ENCODE measurements at regions not wholly inside any gene's neighbourhood (a gene's known extent, or its start where the extent isn't known, plus 50 kb on each side); places are given as distances from the start of the nearest gene placed in this dataset.
"Not testable (repeated sequence)": the region's sequence is repeated elsewhere in the genome, so short reads cannot be mapped to it uniquely, and the experiment has no call there.

- TF ChIP-seq PREB (CRISPR knock-in tag; IDR thresholded peaks at IDR 0.05) (no peak), TSC22D4 (tag; IDR thresholded peaks at IDR 0.05) (no peak), KDM4B (IDR thresholded peaks at IDR 0.05; ENCODE audit: borderline replicate concordance in 2 of 2, low read depth in 1 of 2) (no peak), MLLT1 (IDR thresholded peaks at IDR 0.05) (no peak)
These were observed 118.3 kb downstream of the BMP4 start (continued) for GRCh38 chr14:53838374-53838773.

GRCh38 chr14:53837656-53838055 lies 119.0 kb downstream of the BMP4 start:
- FAIRE-seq; ATAC-seq; CTCF ChIA-PET (ENCODE audit: low intra/inter-chr PET ratio): not testable (repeated sequence)

More at GRCh38 chr14:53837656-53838055, 119.0 kb downstream of the BMP4 start:
- DNase-seq (ENCODE audit: extremely low read depth in 1 of 4, low spot score in 3 of 4); intact Hi-C loops (cut with micrococcal nuclease); H3K9me1 ChIP-seq (ENCODE audit: control insufficient read depth, insufficient read depth, low read length); H3K9ac ChIP-seq (ENCODE audit: insufficient read depth in 1 of 2, low read depth in 2 of 2, low read length in 2 of 2); H3K4me2 ChIP-seq (ENCODE audit: insufficient read depth, low read length); H3K4me1 ChIP-seq (replicated peaks in 1 of 2; ENCODE audit: control insufficient read depth in 2 of 2, insufficient read depth in 2 of 2, low read length in 2 of 2); POLR2A ChIA-PET; H3K27ac ChIP-seq (ENCODE audit: extremely low read depth, low read depth, low read length); H2AFZ ChIP-seq (ENCODE audit: low read depth, low read length); H3K79me2 ChIP-seq (ENCODE audit: control insufficient read depth, insufficient read depth, low read length); H3K36me3 ChIP-seq (ENCODE audit: control insufficient read depth, insufficient read depth, low read length); H4K20me1 ChIP-seq (replicated peaks; ENCODE audit: control insufficient read depth, insufficient read depth, low read length); in situ Hi-C loops (cut with MboI); H3K4me3 ChIP-seq; BruUV-seq (replicated peaks); H3K9me3 ChIP-seq (replicated peaks; ENCODE audit: control insufficient read depth, insufficient read depth, low read depth, low read length); H3K27me3 ChIP-seq (ENCODE audit: control insufficient read depth in 2 of 2, insufficient read depth in 2 of 2, low read length in 2 of 2): not testable (repeated sequence)
- 0% methylated on average over 2 of the region's 2 CpGs for WGBS (ENCODE audit: insufficient coverage, low coverage, missing lambda C conversion rate)
